Astrocyte of the spinal cord (primary cell): ENCODE measurements at regions not wholly inside any gene's neighbourhood (a gene's known extent, or its start where the extent isn't known, plus 50 kb on each side); places are given as distances from the start of the nearest gene placed in this dataset.

Experiments
- DNase-seq: peaks from one replicate; pipeline ENCODE4 v3.0.0; 2011; ENCODE audit warnings: low read depth, low spot score
- H3K4me3 ChIP-seq: 2 replicates; pipeline ENCODE4 v1.5.1; 2011; ENCODE audit warnings: low read depth, mild to moderate bottlenecking, low read length, moderate library complexity
- in situ Hi-C: cut with HindIII; loops from 2 replicates; pipeline ENCODE4 v1.10.0; 2017; ENCODE audit warnings: low sequenced_read_pairs
- TF ChIP-seq, protein P1 (sequence below): IDR thresholded peaks from 2 replicates; pipeline ENCODE4 v1.5.1; 2012; ENCODE audit warnings: low read depth, mild to moderate bottlenecking, low read length, inconsistent platforms

DNA sequence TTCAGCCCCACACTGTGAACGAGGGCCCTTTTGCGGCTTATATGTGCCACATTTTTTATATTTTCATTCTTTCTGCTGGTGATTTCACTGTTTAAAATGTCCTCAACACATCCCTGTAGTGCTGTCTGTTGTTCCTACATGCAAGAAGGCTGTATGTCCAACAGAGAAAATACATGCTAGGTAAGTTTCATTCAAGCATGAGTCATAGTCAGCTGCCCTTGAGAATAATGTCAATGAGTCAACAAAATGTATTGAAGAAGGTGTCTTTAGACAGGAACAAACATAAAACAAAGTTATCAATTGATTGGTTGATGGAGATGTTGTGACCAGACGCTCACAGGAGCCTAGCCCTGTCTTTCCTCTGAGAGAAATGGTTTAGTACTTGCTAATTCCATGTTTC, 553.4 kb downstream of the PLPP3 start:
- in situ Hi-C loops = no loop called here
- no peak overlapping the region for H3K4me3 ChIP-seq
- TF ChIP-seq, protein P1, sequence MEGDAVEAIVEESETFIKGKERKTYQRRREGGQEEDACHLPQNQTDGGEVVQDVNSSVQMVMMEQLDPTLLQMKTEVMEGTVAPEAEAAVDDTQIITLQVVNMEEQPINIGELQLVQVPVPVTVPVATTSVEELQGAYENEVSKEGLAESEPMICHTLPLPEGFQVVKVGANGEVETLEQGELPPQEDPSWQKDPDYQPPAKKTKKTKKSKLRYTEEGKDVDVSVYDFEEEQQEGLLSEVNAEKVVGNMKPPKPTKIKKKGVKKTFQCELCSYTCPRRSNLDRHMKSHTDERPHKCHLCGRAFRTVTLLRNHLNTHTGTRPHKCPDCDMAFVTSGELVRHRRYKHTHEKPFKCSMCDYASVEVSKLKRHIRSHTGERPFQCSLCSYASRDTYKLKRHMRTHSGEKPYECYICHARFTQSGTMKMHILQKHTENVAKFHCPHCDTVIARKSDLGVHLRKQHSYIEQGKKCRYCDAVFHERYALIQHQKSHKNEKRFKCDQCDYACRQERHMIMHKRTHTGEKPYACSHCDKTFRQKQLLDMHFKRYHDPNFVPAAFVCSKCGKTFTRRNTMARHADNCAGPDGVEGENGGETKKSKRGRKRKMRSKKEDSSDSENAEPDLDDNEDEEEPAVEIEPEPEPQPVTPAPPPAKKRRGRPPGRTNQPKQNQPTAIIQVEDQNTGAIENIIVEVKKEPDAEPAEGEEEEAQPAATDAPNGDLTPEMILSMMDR = no peak
- DNase-seq = no peak

DNA sequence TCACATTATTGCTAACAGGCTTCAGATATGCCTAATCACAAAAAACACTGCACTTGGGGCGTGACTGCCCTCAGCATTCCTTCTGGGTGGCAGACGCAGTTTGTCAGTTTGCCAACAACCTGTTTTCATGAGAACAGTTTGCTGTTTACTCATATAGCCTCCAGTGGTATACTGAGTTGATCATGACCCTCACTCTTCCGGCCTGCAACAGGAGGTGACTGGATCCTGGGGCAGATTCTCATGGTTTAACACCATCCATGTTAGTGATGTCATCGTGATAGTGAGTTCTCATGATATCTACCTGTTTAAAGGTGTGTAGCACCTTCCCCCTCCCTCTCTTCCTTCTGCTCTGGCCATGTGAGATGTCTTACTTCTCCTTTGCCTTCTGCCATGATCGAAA, 555.2 kb downstream of the PLPP3 start:
- TF ChIP-seq, protein P1 = no peak
- in situ Hi-C loops = no loop called here
- no peak overlapping the region for H3K4me3 ChIP-seq
- no peak for DNase-seq

DNA sequence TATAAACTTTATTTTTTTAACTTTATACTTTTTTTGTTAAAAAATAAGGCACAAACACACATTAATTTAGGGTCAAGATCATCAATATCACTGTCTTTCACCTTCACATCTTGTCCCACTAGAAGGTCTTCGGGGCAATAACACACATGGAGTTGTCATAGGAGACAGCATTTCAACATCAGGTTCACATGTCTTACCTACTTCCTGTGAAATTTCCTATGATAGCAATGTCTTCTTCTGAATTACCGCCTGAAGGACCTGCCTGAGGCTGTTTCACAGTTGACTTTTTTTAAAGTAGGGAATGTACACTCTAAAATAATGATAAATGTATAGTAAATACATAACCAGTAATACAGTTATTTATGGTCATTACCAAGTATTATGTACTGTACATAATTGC, 559.4 kb downstream of the PLPP3 start:
- TF ChIP-seq, protein P1 = no peak
- no peak for DNase-seq
- no peak overlapping the region for H3K4me3 ChIP-seq
- in situ Hi-C loops = no loop called here

DNA sequence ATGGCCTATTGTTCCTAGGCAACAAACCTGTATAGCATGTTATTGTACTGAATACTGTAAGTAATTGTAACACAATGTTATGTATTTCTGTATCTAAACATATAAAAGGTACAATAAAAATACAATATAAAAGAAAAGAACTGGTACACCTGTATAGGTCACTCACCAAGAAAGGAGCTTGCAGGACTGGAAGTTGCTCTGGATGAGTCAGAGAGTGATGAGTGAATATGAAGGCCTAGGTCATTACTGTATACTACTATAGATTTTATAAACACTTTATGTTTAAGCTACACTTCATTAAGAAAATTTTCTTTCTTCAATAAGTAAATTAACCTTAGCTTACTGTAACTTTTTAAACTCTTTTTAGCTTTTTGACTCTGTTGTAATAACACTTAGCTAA, 559.9 kb downstream of the PLPP3 start:
- TF ChIP-seq, protein P1 = no peak
- DNase-seq = no peak
- no peak overlapping the region for H3K4me3 ChIP-seq
- in situ Hi-C loops = no loop called here

DNA sequence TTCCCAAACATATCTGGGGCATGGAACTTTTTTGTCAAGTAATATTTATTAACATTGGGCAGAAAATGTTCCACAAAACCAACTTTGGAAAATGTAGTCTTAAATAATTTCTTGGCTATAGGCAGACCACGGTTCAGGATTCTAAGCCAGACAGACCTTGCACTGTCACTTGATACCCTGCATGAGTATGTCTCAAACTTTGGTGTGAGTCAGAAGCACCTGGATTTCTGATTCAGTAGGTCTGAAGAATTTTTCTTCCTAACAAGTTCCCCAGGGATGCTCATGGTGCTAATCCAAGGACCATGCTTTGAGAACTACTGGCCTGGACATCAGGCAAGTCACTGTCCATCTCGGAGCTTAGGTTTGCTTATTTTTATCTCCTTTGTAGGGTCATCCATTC, 562.0 kb downstream of the PLPP3 start:
- in situ Hi-C loops = no loop called here
- TF ChIP-seq, protein P1 = no peak
- DNase-seq = peak; percentile 16
- no peak overlapping the region for H3K4me3 ChIP-seq

DNA sequence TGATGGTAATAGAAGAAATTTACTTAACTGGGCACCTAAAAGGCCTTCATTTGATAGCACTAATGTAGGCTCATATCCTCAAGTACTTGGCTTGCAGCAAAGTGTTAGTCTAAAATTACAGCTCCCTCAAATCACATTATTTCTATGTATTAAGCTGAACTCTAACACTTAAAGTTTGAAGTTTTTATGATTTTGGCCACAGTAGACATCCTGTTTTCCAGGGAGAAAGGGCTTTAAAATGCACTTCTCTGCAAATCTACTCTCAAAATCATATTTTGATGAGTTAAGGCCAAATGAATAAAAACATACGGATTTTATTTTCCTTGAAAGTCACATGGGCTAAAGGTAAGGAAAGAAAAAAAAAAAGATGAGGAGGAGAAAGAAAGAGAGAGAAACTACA, 575.5 kb downstream of the PLPP3 start:
- no peak for DNase-seq
- TF ChIP-seq, protein P1 = no peak
- H3K4me3 ChIP-seq = no peak overlapping the region
- in situ Hi-C loops = no loop called here

DNA sequence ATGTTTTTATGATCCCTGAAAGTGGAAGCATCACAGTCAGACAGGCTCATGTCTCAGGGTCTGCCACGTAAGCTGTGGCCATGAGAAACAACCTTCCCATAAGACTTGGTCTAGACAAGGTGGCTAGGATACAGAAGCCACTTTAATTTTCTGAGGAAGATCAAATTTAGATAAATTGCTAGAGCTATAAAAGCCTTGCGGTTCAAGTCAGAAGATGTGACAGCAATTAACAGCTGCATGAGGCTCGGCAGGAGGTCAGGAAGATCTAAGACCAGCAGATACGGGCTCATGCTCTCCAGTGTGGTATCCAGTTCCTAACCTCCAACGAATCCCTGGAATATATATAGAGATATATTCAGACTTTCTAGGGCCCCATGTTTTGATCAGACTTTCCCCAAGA, 577.1 kb downstream of the PLPP3 start:
- H3K4me3 ChIP-seq = no peak overlapping the region
- TF ChIP-seq, protein P1 = no peak
- in situ Hi-C loops = no loop called here
- no peak for DNase-seq
